ENCODE measurements at regions not wholly inside any gene's neighbourhood (a gene's known extent, or its start where the extent isn't known, plus 50 kb on each side); places are given as distances from the start of the nearest gene placed in this dataset.

GRCh38 chr10:4708123-4708759 lies 117.8 kb upstream of the AKR1E2 start:
- no peak overlapping the region for H3K27ac ChIP-seq (ENCODE audit: low read length in 2 of 2)
- WGBS (ENCODE audit: insufficient coverage) = 44% methylated on average over 5 of the region's 6 CpGs
- no peak overlapping the region for H3K4me3 ChIP-seq (ENCODE audit: control extremely low read depth in 1 of 5, extremely low read depth in 1 of 5, insufficient read depth in 1 of 5, low read depth in 2 of 5, low read length in 4 of 5)
- ChIA-PET POLR2A (no interaction called here), CTCF (no interaction called here)
- peaks cover 6% of the 10 kb centered on the region for H3K4me1 Mint-ChIP-seq
- peaks cover 0 to 6% of the 10 kb centered on the region in 2 donors for H3K4me1 ChIP-seq (ENCODE audit: control insufficient read depth in 2 of 2, insufficient read depth in 2 of 2, low read length in 2 of 2)
- no peak overlapping the region for H3K4me2 ChIP-seq (replicated peaks; ENCODE audit: low read depth, low read length, poor library complexity, severe bottlenecking)
- H3K9ac ChIP-seq (ENCODE audit: low read length) = no peak overlapping the region
- no peak overlapping the region for H2AFZ ChIP-seq (ENCODE audit: insufficient read depth, low read depth, low read length, poor library complexity, severe bottlenecking)
- H3K36me3 ChIP-seq (replicated peaks in 1 of 2; ENCODE audit: control extremely low read depth in 1 of 2, control insufficient read depth in 1 of 2, extremely low read depth in 1 of 2, insufficient read depth in 2 of 2, low read length in 1 of 2) = no peaks in the 10 kb centered on the region
- H3K9me3 Mint-ChIP-seq (ENCODE audit: insufficient read depth) = no peaks in the 10 kb centered on the region
- no peak overlapping the region for H3K4me3 Mint-ChIP-seq
- ATAC-seq (ENCODE audit: low read depth) (no peak), DNase-seq (no peak)
- TF ChIP-seq EZH2 (IDR thresholded peaks at IDR 0.05; ENCODE audit: borderline replicate concordance, insufficient read depth, low read depth, low read length, poor library complexity, severe bottlenecking) (no peak), CTCF (IDR thresholded peaks at IDR 0.05) (no peak)
- H3K27me3 Mint-ChIP-seq = peaks cover 11% of the 10 kb centered on the region
- intact Hi-C loops (cut with micrococcal nuclease) = no loop called here
- H4K20me1 ChIP-seq (ENCODE audit: control insufficient read depth, insufficient read depth, low read length, poor library complexity, severe bottlenecking) = no peaks in the 10 kb centered on the region
- H3K79me2 ChIP-seq (ENCODE audit: control insufficient read depth, insufficient read depth, low read length) = no peaks in the 10 kb centered on the region
- H3K27me3 ChIP-seq (replicated peaks in 1 of 4; ENCODE audit: control extremely low read depth in 1 of 4, control insufficient read depth in 3 of 4, insufficient read depth in 4 of 4, low read length in 3 of 4) = peaks cover 0 to 3% (median 0%) of the 10 kb centered on the region in 4 experiments
- H3K9me3 ChIP-seq (ENCODE audit: control extremely low read depth in 1 of 3, control insufficient read depth in 2 of 3, insufficient read depth in 1 of 3, low read length in 2 of 3) = no peaks in the 10 kb centered on the region
- H3K27ac Mint-ChIP-seq = no peak overlapping the region

- DNase-seq (no peak), ATAC-seq (ENCODE audit: low read depth) (no peak)
- Mint-ChIP-seq H3K9me3 (ENCODE audit: insufficient read depth) (no peaks in the 10 kb centered on the region), H3K4me1 (peaks cover 6% of the 10 kb centered on the region), H3K27me3 (peaks cover 4% of the 10 kb centered on the region), H3K4me3 (no peak overlapping the region), H3K27ac (no peak overlapping the region)
- Histone ChIP-seq H3K4me2 (replicated peaks; ENCODE audit: low read depth, low read length, poor library complexity, severe bottlenecking) (no peak overlapping the region), H3K4me1 (ENCODE audit: control insufficient read depth in 2 of 2, insufficient read depth in 2 of 2, low read length in 2 of 2) (peaks cover 0 to 6% of the 10 kb centered on the region in 2 donors), H2AFZ (ENCODE audit: insufficient read depth, low read depth, low read length, poor library complexity, severe bottlenecking) (no peak overlapping the region), H3K27ac (ENCODE audit: low read length in 2 of 2) (no peak overlapping the region), H3K79me2 (ENCODE audit: control insufficient read depth, insufficient read depth, low read length) (no peaks in the 10 kb centered on the region), H3K36me3 (replicated peaks in 1 of 2; ENCODE audit: control extremely low read depth in 1 of 2, control insufficient read depth in 1 of 2, extremely low read depth in 1 of 2, insufficient read depth in 2 of 2, low read length in 1 of 2) (no peaks in the 10 kb centered on the region), H4K20me1 (ENCODE audit: control insufficient read depth, insufficient read depth, low read length, poor library complexity, severe bottlenecking) (no peaks in the 10 kb centered on the region), H3K9me3 (ENCODE audit: control extremely low read depth in 1 of 3, control insufficient read depth in 2 of 3, insufficient read depth in 1 of 3, low read length in 2 of 3) (no peaks in the 10 kb centered on the region), H3K4me3 (ENCODE audit: control extremely low read depth in 1 of 5, extremely low read depth in 1 of 5, insufficient read depth in 1 of 5, low read depth in 2 of 5, low read length in 4 of 5) (no peak overlapping the region), H3K27me3 (replicated peaks in 1 of 4; ENCODE audit: control extremely low read depth in 1 of 4, control insufficient read depth in 3 of 4, insufficient read depth in 4 of 4, low read length in 3 of 4) (peaks cover 0 to 3% (median 0%) of the 10 kb centered on the region in 4 experiments), H3K9ac (ENCODE audit: low read length) (no peak overlapping the region)
- WGBS (ENCODE audit: insufficient coverage) = no CpG with 5 or more reads among the region's 2 CpGs
- CTCF ChIA-PET = no interaction called here
- POLR2A ChIA-PET = no interaction called here
- TF ChIP-seq EZH2 (IDR thresholded peaks at IDR 0.05; ENCODE audit: borderline replicate concordance, insufficient read depth, low read depth, low read length, poor library complexity, severe bottlenecking) (no peak), CTCF (IDR thresholded peaks at IDR 0.05) (no peak)
- intact Hi-C loops (cut with micrococcal nuclease) = no loop called here
These were observed 118.8 kb upstream of the AKR1E2 start for GRCh38 chr10:4707221-4707620.

Measured in B cell (primary cell).